ENCODE measurements at regions not wholly inside any gene's neighbourhood (a gene's known extent, or its start where the extent isn't known, plus 50 kb on each side); places are given as distances from the start of the nearest gene placed in this dataset.
"Not testable (repeated sequence)": the region's sequence is repeated elsewhere in the genome, so short reads cannot be mapped to it uniquely, and the experiment has no call there.

DNA sequence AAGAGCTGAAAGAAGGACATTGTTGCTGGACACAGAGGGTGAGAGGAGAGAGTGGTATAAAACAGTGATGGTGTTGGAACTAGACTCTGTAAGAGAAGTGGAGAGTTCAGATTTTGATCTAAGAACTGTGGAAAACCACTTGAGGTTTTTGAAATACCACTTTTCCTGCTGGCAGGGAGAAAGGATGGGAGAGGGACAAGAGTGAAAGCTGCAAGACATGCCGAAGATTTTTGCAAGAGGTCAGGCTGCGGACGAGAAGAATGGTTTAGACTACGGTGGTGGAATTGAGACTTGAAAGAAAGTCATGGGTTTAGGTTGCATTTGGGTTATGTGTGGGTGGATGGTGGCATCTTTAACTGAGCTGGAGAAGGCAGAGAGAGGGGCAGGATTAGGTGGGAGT lies 202.2 kb upstream of the RPS23 start:
- Histone ChIP-seq H3K27me3 (ENCODE audit: insufficient read depth, low read length) (no peaks in the 10 kb centered on the region), H3K27ac (ENCODE audit: low read depth, low read length) (no peak overlapping the region), H3K79me2 (ENCODE audit: control insufficient read depth, insufficient read depth, low read length, unreplicated experiment) (no peaks in the 10 kb centered on the region), H3K4me1 (ENCODE audit: control insufficient read depth, insufficient read depth, low read length, unreplicated experiment) (no peaks in the 10 kb centered on the region), H3K36me3 (ENCODE audit: insufficient read depth, low read length) (no peaks in the 10 kb centered on the region), H3K4me3 (ENCODE audit: low read depth, low read length) (no peak overlapping the region), H2AFZ (ENCODE audit: low read length, unreplicated experiment) (no peak overlapping the region)

DNA sequence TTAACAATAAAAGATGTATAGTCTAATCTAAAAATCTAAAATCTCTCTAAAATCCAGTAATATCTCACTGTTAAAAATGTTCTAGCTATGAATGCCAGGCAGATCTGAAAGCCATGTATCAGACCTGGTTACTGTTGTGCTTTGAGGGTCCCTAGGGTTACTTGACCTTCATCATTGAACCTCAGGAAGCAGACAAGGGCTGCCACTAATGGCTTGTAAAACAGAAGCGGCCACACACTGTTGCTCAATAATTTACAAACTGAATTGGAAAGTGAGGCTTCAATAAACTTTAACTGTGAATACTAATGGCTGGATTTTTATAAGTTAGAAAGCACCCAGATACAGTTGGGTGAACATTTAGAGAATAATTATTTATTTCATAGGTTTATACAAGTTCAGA lies 198.0 kb upstream of the RPS23 start:
- Histone ChIP-seq H3K36me3 (ENCODE audit: insufficient read depth, low read length) (no peaks in the 10 kb centered on the region), H3K27ac (ENCODE audit: low read depth, low read length) (no peak overlapping the region), H3K4me1 (ENCODE audit: control insufficient read depth, insufficient read depth, low read length, unreplicated experiment) (no peaks in the 10 kb centered on the region), H3K4me3 (ENCODE audit: low read depth, low read length) (no peak overlapping the region), H3K27me3 (ENCODE audit: insufficient read depth, low read length) (no peaks in the 10 kb centered on the region), H2AFZ (ENCODE audit: low read length, unreplicated experiment) (no peak overlapping the region), H3K79me2 (ENCODE audit: control insufficient read depth, insufficient read depth, low read length, unreplicated experiment) (no peaks in the 10 kb centered on the region)

GRCh38 chr5:82473262-82473661 lies 195.1 kb upstream of the RPS23 start:
- Histone ChIP-seq H3K27ac (ENCODE audit: low read depth, low read length) (no peak overlapping the region), H3K79me2 (ENCODE audit: control insufficient read depth, insufficient read depth, low read length, unreplicated experiment) (no peaks in the 10 kb centered on the region), H2AFZ (ENCODE audit: low read length, unreplicated experiment) (no peak overlapping the region), H3K36me3 (ENCODE audit: insufficient read depth, low read length) (no peaks in the 10 kb centered on the region), H3K27me3 (ENCODE audit: insufficient read depth, low read length) (no peaks in the 10 kb centered on the region), H3K4me1 (ENCODE audit: control insufficient read depth, insufficient read depth, low read length, unreplicated experiment) (no peaks in the 10 kb centered on the region), H3K4me3 (ENCODE audit: low read depth, low read length) (no peak overlapping the region)

DNA sequence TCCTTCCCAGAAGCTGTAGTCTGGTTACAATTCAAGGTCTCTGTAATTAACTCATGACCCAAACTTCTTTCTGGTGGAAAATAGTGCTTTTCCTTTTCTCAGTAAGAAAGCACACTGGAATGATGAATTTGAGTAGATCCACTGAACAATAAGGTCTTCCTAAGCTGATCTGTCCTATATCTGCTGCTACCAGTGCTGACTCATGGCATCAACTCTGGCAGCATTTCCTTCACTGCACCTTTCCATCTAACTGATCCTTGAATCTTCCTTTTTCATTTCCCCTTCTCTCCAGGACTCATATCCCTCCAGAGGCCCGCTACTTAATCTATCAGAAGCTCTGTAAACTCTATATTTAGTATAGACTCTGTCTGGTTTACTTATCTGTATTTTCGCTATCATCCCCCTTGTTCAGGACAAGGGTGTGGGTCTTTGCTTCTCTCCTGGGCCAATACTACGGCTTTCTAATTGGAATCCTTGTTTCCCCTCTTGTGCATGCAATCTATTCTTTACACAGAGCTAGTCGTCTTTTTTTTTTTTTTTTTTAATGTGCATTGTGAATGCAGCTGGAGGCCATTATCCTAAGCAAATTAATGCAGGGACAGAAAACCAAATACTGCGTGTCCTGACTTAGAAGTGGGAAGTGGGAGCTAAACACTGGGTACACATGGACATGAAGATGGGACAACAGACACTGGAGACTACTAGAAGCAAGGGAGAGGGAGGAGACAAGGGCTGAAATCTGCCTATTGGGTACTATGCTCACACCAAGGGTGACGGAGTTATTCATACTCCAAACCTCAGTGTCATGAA lies 192.2 kb upstream of the RPS23 start:
- Histone ChIP-seq H2AFZ (ENCODE audit: low read length, unreplicated experiment) (no peak overlapping the region), H3K4me1 (ENCODE audit: control insufficient read depth, insufficient read depth, low read length, unreplicated experiment) (no peaks in the 10 kb centered on the region), H3K79me2 (ENCODE audit: control insufficient read depth, insufficient read depth, low read length, unreplicated experiment) (no peaks in the 10 kb centered on the region), H3K36me3 (ENCODE audit: insufficient read depth, low read length) (no peaks in the 10 kb centered on the region), H3K27me3 (ENCODE audit: insufficient read depth, low read length) (no peaks in the 10 kb centered on the region), H3K27ac (ENCODE audit: low read depth, low read length) (no peak overlapping the region), H3K4me3 (ENCODE audit: low read depth, low read length) (no peak overlapping the region)

DNA sequence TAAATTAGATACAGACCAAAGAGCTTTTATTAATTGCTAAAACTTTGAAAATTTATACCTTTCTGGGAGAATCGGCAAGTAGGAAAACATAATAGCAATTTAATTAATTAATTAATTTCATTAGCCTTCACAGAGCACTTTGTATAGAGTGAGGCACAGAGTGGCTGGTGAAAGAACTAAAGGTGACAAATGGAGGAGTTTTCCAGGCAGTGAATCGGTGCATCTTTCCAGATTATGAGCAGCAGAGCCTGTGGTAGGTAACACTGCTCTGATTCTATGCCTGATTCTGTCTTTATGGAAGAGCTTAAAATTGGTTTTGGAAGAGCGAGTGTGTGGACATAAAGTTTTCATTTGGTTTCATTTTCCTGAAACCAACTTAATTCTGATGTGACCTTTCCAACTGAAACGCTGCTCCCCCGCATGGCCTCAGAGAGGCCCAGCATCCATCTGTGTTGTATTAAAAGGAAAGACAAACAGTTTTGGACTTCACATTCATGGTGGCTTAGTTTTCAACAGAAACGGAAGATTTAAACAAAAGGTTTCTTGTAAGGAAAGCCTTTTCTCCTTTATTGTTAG lies 188.9 kb upstream of the RPS23 start:
- H3K36me3 ChIP-seq (ENCODE audit: insufficient read depth, low read length): no peaks in the 10 kb centered on the region
- no peaks in the 10 kb centered on the region for H3K79me2 ChIP-seq (ENCODE audit: control insufficient read depth, insufficient read depth, low read length, unreplicated experiment)
- peak overlapping the region; percentile 69 for H3K4me3 ChIP-seq (ENCODE audit: low read depth, low read length)
- no peaks in the 10 kb centered on the region for H3K4me1 ChIP-seq (ENCODE audit: control insufficient read depth, insufficient read depth, low read length, unreplicated experiment)
- peak overlapping the region; percentile 63 for H3K27ac ChIP-seq (ENCODE audit: low read depth, low read length)
- no peaks in the 10 kb centered on the region for H3K27me3 ChIP-seq (ENCODE audit: insufficient read depth, low read length)
- H2AFZ ChIP-seq (ENCODE audit: low read length, unreplicated experiment): peak overlapping the region; percentile 98

GRCh38 chr5:82465235-82465634 lies 187.1 kb upstream of the RPS23 start:
- Histone ChIP-seq H3K79me2 (ENCODE audit: control insufficient read depth, insufficient read depth, low read length, unreplicated experiment) (no peaks in the 10 kb centered on the region), H3K27ac (ENCODE audit: low read depth, low read length) (no peak overlapping the region), H3K36me3 (ENCODE audit: insufficient read depth, low read length) (no peaks in the 10 kb centered on the region), H2AFZ (ENCODE audit: low read length, unreplicated experiment) (no peak overlapping the region), H3K4me3 (ENCODE audit: low read depth, low read length) (no peak overlapping the region), H3K4me1 (ENCODE audit: control insufficient read depth, insufficient read depth, low read length, unreplicated experiment) (no peaks in the 10 kb centered on the region), H3K27me3 (ENCODE audit: insufficient read depth, low read length) (no peaks in the 10 kb centered on the region)

GRCh38 chr5:82459626-82460025 lies 181.5 kb upstream of the RPS23 start:
- H3K27me3 ChIP-seq (ENCODE audit: insufficient read depth, low read length): no peaks in the 10 kb centered on the region
- no peaks in the 10 kb centered on the region for H3K79me2 ChIP-seq (ENCODE audit: control insufficient read depth, insufficient read depth, low read length, unreplicated experiment)

GRCh38 chr5:82455317-82455716 lies 177.2 kb upstream of the RPS23 start:
- H3K4me1 ChIP-seq (ENCODE audit: control insufficient read depth, insufficient read depth, low read length, unreplicated experiment); H3K79me2 ChIP-seq (ENCODE audit: control insufficient read depth, insufficient read depth, low read length, unreplicated experiment); H3K27ac ChIP-seq (ENCODE audit: low read depth, low read length); H3K4me3 ChIP-seq (ENCODE audit: low read depth, low read length); H3K36me3 ChIP-seq (ENCODE audit: insufficient read depth, low read length); H2AFZ ChIP-seq (ENCODE audit: low read length, unreplicated experiment); H3K27me3 ChIP-seq (ENCODE audit: insufficient read depth, low read length): not testable (repeated sequence)

More at GRCh38 chr5:82459626-82460025, 181.5 kb upstream of the RPS23 start:
- H2AFZ ChIP-seq (ENCODE audit: low read length, unreplicated experiment): no peak overlapping the region
- H3K4me3 ChIP-seq (ENCODE audit: low read depth, low read length): no peak overlapping the region
- H3K4me1 ChIP-seq (ENCODE audit: control insufficient read depth, insufficient read depth, low read length, unreplicated experiment): no peaks in the 10 kb centered on the region
- no peaks in the 10 kb centered on the region for H3K36me3 ChIP-seq (ENCODE audit: insufficient read depth, low read length)
- H3K27ac ChIP-seq (ENCODE audit: low read depth, low read length): no peak overlapping the region

GRCh38 chr5:82448374-82448773 lies 170.2 kb upstream of the RPS23 start:
- no peak overlapping the region for H2AFZ ChIP-seq (ENCODE audit: low read length, unreplicated experiment)
- H3K36me3 ChIP-seq (ENCODE audit: insufficient read depth, low read length): no peaks in the 10 kb centered on the region
- no peak overlapping the region for H3K27ac ChIP-seq (ENCODE audit: low read depth, low read length)
- H3K79me2 ChIP-seq (ENCODE audit: control insufficient read depth, insufficient read depth, low read length, unreplicated experiment): no peaks in the 10 kb centered on the region
- no peaks in the 10 kb centered on the region for H3K4me1 ChIP-seq (ENCODE audit: control insufficient read depth, insufficient read depth, low read length, unreplicated experiment)
- H3K27me3 ChIP-seq (ENCODE audit: insufficient read depth, low read length): no peaks in the 10 kb centered on the region; the same call in 1 of the 2 replicates
- no peak overlapping the region for H3K4me3 ChIP-seq (ENCODE audit: low read depth, low read length)

GRCh38 chr5:82447913-82448312 lies 169.8 kb upstream of the RPS23 start:
- Histone ChIP-seq H2AFZ (ENCODE audit: low read length, unreplicated experiment) (no peak overlapping the region), H3K27ac (ENCODE audit: low read depth, low read length) (no peak overlapping the region), H3K79me2 (ENCODE audit: control insufficient read depth, insufficient read depth, low read length, unreplicated experiment) (no peaks in the 10 kb centered on the region), H3K36me3 (ENCODE audit: insufficient read depth, low read length) (no peaks in the 10 kb centered on the region), H3K27me3 (ENCODE audit: insufficient read depth, low read length) (no peaks in the 10 kb centered on the region; the same call in 1 of the 2 replicates), H3K4me1 (ENCODE audit: control insufficient read depth, insufficient read depth, low read length, unreplicated experiment) (no peaks in the 10 kb centered on the region), H3K4me3 (ENCODE audit: low read depth, low read length) (no peak overlapping the region)

DNA sequence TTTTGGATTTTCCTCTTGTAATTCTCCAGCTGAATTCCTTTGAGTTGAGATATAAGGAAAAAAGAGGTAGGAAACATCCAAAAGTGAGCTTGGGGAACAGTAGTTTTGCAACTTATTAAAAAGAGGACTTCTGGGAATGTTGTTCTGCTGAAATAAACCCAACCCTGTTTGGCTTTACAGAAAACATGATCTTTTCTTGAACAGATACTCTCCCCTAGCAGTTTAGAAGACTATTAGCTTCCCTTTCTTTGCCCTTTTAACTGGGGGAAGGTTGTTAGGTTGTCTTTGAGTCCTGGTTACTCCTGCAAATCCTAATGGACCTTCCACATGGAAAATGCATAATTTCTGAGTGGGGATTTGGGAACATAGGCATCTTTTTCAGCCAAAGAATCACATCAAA lies 168.7 kb upstream of the RPS23 start:
- Histone ChIP-seq H3K4me1 (ENCODE audit: control insufficient read depth, insufficient read depth, low read length, unreplicated experiment) (no peaks in the 10 kb centered on the region), H3K79me2 (ENCODE audit: control insufficient read depth, insufficient read depth, low read length, unreplicated experiment) (no peaks in the 10 kb centered on the region), H3K27ac (ENCODE audit: low read depth, low read length) (no peak overlapping the region), H3K4me3 (ENCODE audit: low read depth, low read length) (no peak overlapping the region), H3K36me3 (ENCODE audit: insufficient read depth, low read length) (no peaks in the 10 kb centered on the region), H2AFZ (ENCODE audit: low read length, unreplicated experiment) (no peak overlapping the region), H3K27me3 (ENCODE audit: insufficient read depth, low read length) (no peaks in the 10 kb centered on the region; the same call in 1 of the 2 replicates)

All from ACC112 (cell line).